IMR-90 (cell line): ENCODE measurements at regions not wholly inside any gene's neighbourhood (a gene's known extent, or its start where the extent isn't known, plus 50 kb on each side); places are given as distances from the start of the nearest gene placed in this dataset.

Source experiments
- ATAC-seq: fragments of 200-7000 bp; cut with Tn5 transposase; 2 replicates; pipeline ENCODE4 v1.9.1; 2020; ENCODE audit warnings: low read depth, mild to moderate bottlenecking, moderate library complexity
- BruUV-seq: library from RNA; stranded (reverse); fragments of 400-500 nt; replicated peaks from 2 replicates; lab custom pipeline; 2021; lab: Mats Ljungman, UMichigan
- CTCF ChIA-PET: fragments of 300-600 bp; formaldehyde crosslinking; extraction: SDS; loops from one replicate; lab custom pipeline; 2021; ENCODE audit warnings: antibody characterized with exemption; lab: Yijun Ruan, JAX
- POLR2A ChIA-PET: fragments of 300-600 bp; sonication (Branson Sonifier 250); formaldehyde crosslinking; loops from one replicate; lab custom pipeline; 2022; ENCODE audit warnings: antibody characterized with exemption; ENCODE audit not compliant: unreplicated experiment; lab: Charles Lee
- DNase-seq: peaks from one replicate; pipeline ENCODE4 v3.0.0; 2013
- H2AFZ ChIP-seq: replicated peaks from 2 replicates; pipeline ENCODE3; 2013; ENCODE audit warnings: low read length, mild to moderate bottlenecking; ENCODE audit not compliant: poor library complexity
- H2AK5ac ChIP-seq: 2 replicates; pipeline ENCODE4 v1.6.1; 2013; ENCODE audit warnings: low read depth, low read length, inconsistent platforms
- H2AK9ac ChIP-seq: replicated peaks from 2 replicates; pipeline ENCODE3; 2013; ENCODE audit warnings: mild to moderate bottlenecking, low read depth, low read length, moderate library complexity; ENCODE audit not compliant: poor library complexity
- H2BK120ac ChIP-seq: 2 replicates; pipeline ENCODE4 v1.6.1; 2013; ENCODE audit warnings: low read depth, low read length, inconsistent platforms
- H2BK15ac ChIP-seq: 3 replicates; pipeline ENCODE4 v1.6.1; 2013; ENCODE audit warnings: low read depth, low read length, inconsistent platforms
- H2BK20ac ChIP-seq: 2 replicates; pipeline ENCODE4 v1.6.1; 2013; ENCODE audit warnings: low read depth, mild to moderate bottlenecking, inconsistent platforms, low read length, moderate library complexity
- H2BK5ac ChIP-seq: 2 replicates; pipeline ENCODE4 v1.6.1; 2013; ENCODE audit warnings: mild to moderate bottlenecking, low read depth, low read length, inconsistent platforms; ENCODE audit not compliant: poor library complexity, severe bottlenecking
- H3K14ac ChIP-seq: replicated peaks from 2 replicates; pipeline ENCODE4 v1.6.1; 2013; ENCODE audit warnings: low read depth, low read length, inconsistent platforms
- H3K18ac ChIP-seq: 2 replicates; pipeline ENCODE4 v1.6.1; 2013; ENCODE audit warnings: low read depth, low read length, control low read depth
- H3K23ac ChIP-seq: 2 replicates; pipeline ENCODE4 v1.6.1; 2013; ENCODE audit warnings: low read depth, low read length, inconsistent platforms
- H3K27ac ChIP-seq: 2 replicates; pipeline ENCODE4 v1.5.1; 2013; ENCODE audit warnings: mild to moderate bottlenecking, control low read depth, low read length; ENCODE audit not compliant: insufficient read depth
- H3K27me3 ChIP-seq: 2 replicates; pipeline ENCODE4 v1.6.1; 2013; ENCODE audit warnings: low read length; ENCODE audit not compliant: control insufficient read depth, insufficient read depth
- H3K36me3 ChIP-seq: 2 replicates; pipeline ENCODE4 v1.6.1; 2013; ENCODE audit warnings: low read length, mixed read lengths; ENCODE audit not compliant: control insufficient read depth, insufficient read depth
- H3K4ac ChIP-seq: 2 replicates; pipeline ENCODE4 v1.6.1; 2013; ENCODE audit warnings: low read depth, low read length, inconsistent platforms
- H3K4me1 ChIP-seq: 2 replicates; pipeline ENCODE4 v1.6.1; 2013; ENCODE audit warnings: low read length, mixed read lengths; ENCODE audit not compliant: control insufficient read depth, insufficient read depth
- H3K4me2 ChIP-seq: 2 replicates; pipeline ENCODE4 v1.6.1; 2013; ENCODE audit warnings: low read depth, mild to moderate bottlenecking, control low read depth, low read length, moderate library complexity
- H3K4me3 ChIP-seq: 2 replicates; pipeline ENCODE4 v1.5.1; 2013; ENCODE audit warnings: low read depth, mild to moderate bottlenecking, control low read depth, low read length, moderate library complexity; ENCODE audit not compliant: insufficient read depth
- H3K56ac ChIP-seq: 2 replicates; pipeline ENCODE4 v1.6.1; 2013; ENCODE audit warnings: low read length, inconsistent platforms; ENCODE audit not compliant: insufficient read depth; ENCODE audit errors: extremely low read depth
- H3K79me1 ChIP-seq, 2 experiments: 2 replicates each; pipeline ENCODE4 v1.6.1; 2013; ENCODE audit warnings: low read length in 2 of 2, inconsistent platforms in 1 of 2, low read depth in 1 of 2
- H3K9ac ChIP-seq: 2 replicates; pipeline ENCODE4 v1.6.1; 2013; ENCODE audit warnings: low read depth, low read length, control low read depth
- H3K9me1 ChIP-seq: 2 replicates; pipeline ENCODE4 v1.6.1; 2013; ENCODE audit warnings: low read length, inconsistent platforms; ENCODE audit not compliant: insufficient read depth
- H3K9me3 ChIP-seq: 2 replicates; pipeline ENCODE4 v1.6.1; 2013; ENCODE audit warnings: low read length; ENCODE audit not compliant: control insufficient read depth, insufficient read depth
- H4K20me1 ChIP-seq: 2 replicates; pipeline ENCODE4 v1.6.1; 2013; ENCODE audit warnings: low read length, inconsistent platforms; ENCODE audit not compliant: insufficient read depth
- H4K5ac ChIP-seq: 2 replicates; pipeline ENCODE4 v1.6.1; 2013; ENCODE audit warnings: mild to moderate bottlenecking, low read depth, low read length, control low read depth
- H4K8ac ChIP-seq, 2 experiments: 2 replicates each; pipeline ENCODE4 v1.6.1; 2013; ENCODE audit warnings: low read depth in 2 of 2, low read length in 2 of 2, control low read depth in 1 of 2, inconsistent platforms in 1 of 2
- H4K91ac ChIP-seq: 2 replicates; pipeline ENCODE4 v1.6.1; 2013; ENCODE audit warnings: low read depth, low read length, inconsistent platforms; ENCODE audit not compliant: insufficient read depth
- CEBPB ChIP-seq: IDR thresholded peaks from 2 replicates; pipeline ENCODE4 v1.6.1; 2012; ENCODE audit warnings: low read depth, low read length, improper control_type of control experiment
- CHD1 ChIP-seq: IDR thresholded peaks from 2 replicates; pipeline ENCODE4 v1.6.1; 2012; ENCODE audit warnings: low read depth, low read length, improper control_type of control experiment
- ELK1 ChIP-seq: fragments of 150-350 bp; IDR thresholded peaks from 2 replicates; pipeline ENCODE4 v1.6.1; 2016; ENCODE audit warnings: low read depth, mild to moderate bottlenecking, low read length, moderate library complexity, borderline replicate concordance
- FOS ChIP-seq: fragments of 150-350 bp; IDR thresholded peaks from 2 replicates; pipeline ENCODE4 v1.6.1; 2016; ENCODE audit warnings: low read depth, low read length
- NFE2L2 ChIP-seq: fragments of 150-350 bp; IDR thresholded peaks from 2 replicates; pipeline ENCODE4 v1.6.1; 2016; ENCODE audit warnings: low read depth, mild to moderate bottlenecking, low read length
- RAD21 ChIP-seq: IDR thresholded peaks from 2 replicates; pipeline ENCODE4 v1.6.1; 2012; ENCODE audit warnings: low read length, improper control_type of control experiment
- RCOR1 ChIP-seq: IDR thresholded peaks from 2 replicates; pipeline ENCODE4 v1.6.1; 2012; ENCODE audit warnings: mild to moderate bottlenecking, low read length, improper control_type of control experiment; ENCODE audit not compliant: insufficient replicate concordance
- RFX5 ChIP-seq: IDR thresholded peaks from 2 replicates; pipeline ENCODE4 v1.8.0; 2012; ENCODE audit warnings: low read depth, mild to moderate bottlenecking, low read length, moderate library complexity
- SMC3 ChIP-seq: fragments of 150-350 bp; IDR thresholded peaks from 2 replicates; pipeline ENCODE4 v1.6.1; 2016; ENCODE audit warnings: low read depth, mild to moderate bottlenecking, antibody characterized with exemption, low read length, moderate library complexity
- WGBS, 2 experiments: methylation state at CpG; one replicate each; pipeline versions ENCODE4 v1.1.5 to v1.1.7; 2013; ENCODE audit warnings: missing lambda C conversion rate in 2 of 2; ENCODE audit not compliant: insufficient read length in 1 of 2; ENCODE audit errors: extremely low coverage in 2 of 2; 5-methylcytosine and 5-hydroxymethylcytosine counted together
- dilution Hi-C: fragments of 300-500 bp; cut with HindIII; formaldehyde crosslinking; loops from one replicate; pipeline ENCODE4 v1.14.3; 2018; ENCODE audit warnings: low sequenced_read_pairs; ENCODE audit not compliant: unreplicated experiment
- in situ Hi-C: fragments of 300-500 bp; cut with MboI; formaldehyde crosslinking; loops from 3 replicates; pipeline ENCODE4 v1.14.3; 2019; ENCODE audit warnings: low sequenced_read_pairs, inconsistent platforms, mixed read lengths
- intact Hi-C: fragments of 100-400 bp; cut with micrococcal nuclease; formaldehyde crosslinking; loops from 2 replicates; pipeline ENCODE4 v1.10.0; 2022
- TF ChIP-seq, protein P1 (sequence below): fragments of 150-350 bp; IDR thresholded peaks from 2 replicates; pipeline ENCODE4 v1.6.1; 2017; ENCODE audit warnings: mild to moderate bottlenecking, antibody characterized with exemption, low read length, low read depth
- TF ChIP-seq, protein P2 (sequence below): conservative IDR thresholded peaks from 2 replicates; pipeline ENCODE4 v1.5.1; 2012; ENCODE audit warnings: mild to moderate bottlenecking, low read depth, low read length, improper control_type of control experiment

DNA sequence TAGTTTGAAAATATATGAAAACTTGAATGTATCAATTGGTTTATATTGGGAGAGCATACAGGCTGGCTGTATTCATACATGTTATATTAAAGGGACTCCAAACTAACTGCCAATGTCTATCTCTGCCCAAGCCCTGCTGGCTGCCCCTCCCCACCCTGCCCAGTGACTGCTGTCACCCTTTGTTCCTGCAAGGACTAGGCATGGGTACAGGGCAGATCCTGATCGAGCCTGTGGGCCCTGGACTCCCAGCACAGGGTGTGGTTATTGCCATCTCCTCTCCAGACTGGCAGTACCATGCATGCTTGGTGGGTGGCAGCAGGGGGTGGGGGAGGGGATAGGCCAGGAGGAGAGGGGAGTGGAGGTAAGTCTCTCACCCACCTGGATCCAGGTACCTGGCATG, 167.5 kb upstream of the RASGEF1B start:
- Histone ChIP-seq H4K5ac (no peak overlapping the region), H2AFZ (no peak overlapping the region), H2AK9ac (no peak overlapping the region), H2AK5ac (no peak overlapping the region), H3K79me1 (no peaks in the 10 kb centered on the region), H4K8ac (no peak overlapping the region), H3K14ac (no peak overlapping the region), H2BK20ac (no peak overlapping the region), H3K27ac (no peak overlapping the region), H2BK120ac (no peak overlapping the region), H2BK5ac (no peak overlapping the region), H3K4me2 (no peak overlapping the region), H3K36me3 (no peaks in the 10 kb centered on the region), H3K9ac (no peak overlapping the region), H4K20me1 (no peaks in the 10 kb centered on the region), H2BK15ac (no peak overlapping the region), H3K9me3 (no peaks in the 10 kb centered on the region), H3K4ac (no peak overlapping the region), H3K4me3 (no peak overlapping the region), H3K27me3 (no peaks in the 10 kb centered on the region), H3K4me1 (no peaks in the 10 kb centered on the region), H3K56ac (no peak overlapping the region), H3K9me1 (no peaks in the 10 kb centered on the region), H3K23ac (no peak overlapping the region), H4K91ac (no peak overlapping the region), H3K18ac (no peak overlapping the region)
- no TSS peak for BruUV-seq
- no peak for DNase-seq
- POLR2A ChIA-PET = no interaction called here
- ATAC-seq = no peak
- dilution Hi-C loops = no loop called here
- WGBS, 2 experiments = no CpG with 5 or more reads among the region's 1 CpG
- in situ Hi-C loops = no loop called here
- TF ChIP-seq, protein P1, sequence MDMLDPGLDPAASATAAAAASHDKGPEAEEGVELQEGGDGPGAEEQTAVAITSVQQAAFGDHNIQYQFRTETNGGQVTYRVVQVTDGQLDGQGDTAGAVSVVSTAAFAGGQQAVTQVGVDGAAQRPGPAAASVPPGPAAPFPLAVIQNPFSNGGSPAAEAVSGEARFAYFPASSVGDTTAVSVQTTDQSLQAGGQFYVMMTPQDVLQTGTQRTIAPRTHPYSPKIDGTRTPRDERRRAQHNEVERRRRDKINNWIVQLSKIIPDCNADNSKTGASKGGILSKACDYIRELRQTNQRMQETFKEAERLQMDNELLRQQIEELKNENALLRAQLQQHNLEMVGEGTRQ = no peak
- TF ChIP-seq RFX5 (no peak), RCOR1 (no peak), CEBPB (no peak), NFE2L2 (no peak), ELK1 (no peak), SMC3 (no peak), CHD1 (no peak), FOS (no peak), RAD21 (no peak)
- TF ChIP-seq, protein P2, sequence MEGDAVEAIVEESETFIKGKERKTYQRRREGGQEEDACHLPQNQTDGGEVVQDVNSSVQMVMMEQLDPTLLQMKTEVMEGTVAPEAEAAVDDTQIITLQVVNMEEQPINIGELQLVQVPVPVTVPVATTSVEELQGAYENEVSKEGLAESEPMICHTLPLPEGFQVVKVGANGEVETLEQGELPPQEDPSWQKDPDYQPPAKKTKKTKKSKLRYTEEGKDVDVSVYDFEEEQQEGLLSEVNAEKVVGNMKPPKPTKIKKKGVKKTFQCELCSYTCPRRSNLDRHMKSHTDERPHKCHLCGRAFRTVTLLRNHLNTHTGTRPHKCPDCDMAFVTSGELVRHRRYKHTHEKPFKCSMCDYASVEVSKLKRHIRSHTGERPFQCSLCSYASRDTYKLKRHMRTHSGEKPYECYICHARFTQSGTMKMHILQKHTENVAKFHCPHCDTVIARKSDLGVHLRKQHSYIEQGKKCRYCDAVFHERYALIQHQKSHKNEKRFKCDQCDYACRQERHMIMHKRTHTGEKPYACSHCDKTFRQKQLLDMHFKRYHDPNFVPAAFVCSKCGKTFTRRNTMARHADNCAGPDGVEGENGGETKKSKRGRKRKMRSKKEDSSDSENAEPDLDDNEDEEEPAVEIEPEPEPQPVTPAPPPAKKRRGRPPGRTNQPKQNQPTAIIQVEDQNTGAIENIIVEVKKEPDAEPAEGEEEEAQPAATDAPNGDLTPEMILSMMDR = no peak
- CTCF ChIA-PET = no interaction called here
- intact Hi-C loops = no loop called here
